GM13977 (cell line): ENCODE measurements at regions not wholly inside any gene's neighbourhood (a gene's known extent, or its start where the extent isn't known, plus 50 kb on each side); places are given as distances from the start of the nearest gene placed in this dataset.

Experiments
- DNase-seq: peaks from one replicate; pipeline ENCODE4 v3.0.0; 2012; ENCODE audit warnings: low spot score
- CTCF ChIP-seq: IDR thresholded peaks from 2 replicates; pipeline ENCODE4 v1.5.1; 2012; ENCODE audit warnings: mild to moderate bottlenecking, control low read depth; ENCODE audit not compliant: insufficient read depth; ENCODE audit errors: extremely low read depth, missing control alignments
- in situ Hi-C: fragments of 300-500 bp; cut with MboI; formaldehyde crosslinking; loops from one replicate; pipeline ENCODE4 v1.12.0; 2022; ENCODE audit warnings: low sequenced_read_pairs, low pct_unique_long_range_greater_than_20kb, mixed read lengths, inconsistent platforms; ENCODE audit not compliant: unreplicated experiment

DNA sequence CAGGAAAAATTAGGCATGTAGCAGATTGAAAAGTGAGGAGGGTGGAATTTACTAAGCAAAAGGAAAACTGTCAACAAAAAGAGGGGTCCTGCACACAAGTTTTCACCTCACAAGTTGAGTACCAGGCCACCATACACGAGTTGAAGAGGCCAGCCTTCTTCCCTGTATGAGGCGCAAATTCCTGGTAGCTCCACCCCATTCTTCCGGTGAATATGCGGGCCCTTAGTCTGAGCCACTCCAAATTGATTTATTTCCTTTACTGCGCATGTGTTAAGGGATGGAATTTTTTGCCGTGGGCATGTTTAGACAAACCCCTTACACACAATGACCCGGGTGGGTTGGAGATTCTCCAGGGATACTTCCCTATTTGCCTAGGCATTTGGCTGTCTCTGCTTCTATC lies 942.1 kb upstream of the GRIA3 start:
- no peak for DNase-seq
- no peak for TF ChIP-seq CTCF
- in situ Hi-C loops: no loop called here

GRCh38 chrX:122244080-122244479 lies 940.0 kb upstream of the GRIA3 start:
- in situ Hi-C loops: no loop called here
- no peak for DNase-seq
- no peak for TF ChIP-seq CTCF

GRCh38 chrX:122245175-122245574 lies 938.9 kb upstream of the GRIA3 start:
- DNase-seq: no peak
- no peak for TF ChIP-seq CTCF
- in situ Hi-C loops: no loop called here

DNA sequence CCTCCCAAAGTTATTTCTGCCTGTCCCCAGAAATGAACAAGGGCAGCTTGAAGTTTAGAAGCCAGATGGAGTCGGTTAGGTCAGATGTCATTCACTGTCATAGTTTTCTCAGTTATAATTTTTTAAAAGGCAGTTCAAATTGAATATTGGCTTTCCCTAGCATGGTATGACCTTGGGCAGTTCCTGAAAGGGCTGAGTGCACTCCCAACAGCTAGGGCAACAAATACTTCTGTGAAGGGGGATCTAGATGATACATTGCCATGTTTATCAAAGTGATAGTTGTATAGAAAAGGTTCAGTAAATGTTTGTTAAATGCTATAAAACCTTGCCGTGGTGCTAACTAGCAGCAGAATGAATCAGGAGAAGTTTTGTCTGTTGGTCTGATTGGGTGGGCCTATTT lies 938.1 kb upstream of the GRIA3 start:
- in situ Hi-C loops: no loop called here
- no peak for DNase-seq

GRCh38 chrX:122246937-122247336 lies 937.1 kb upstream of the GRIA3 start:
- no peak for TF ChIP-seq CTCF
- in situ Hi-C loops: no loop called here
- no peak for DNase-seq

More for the DNA sequence above, 938.1 kb upstream of the GRIA3 start:
- no peak for TF ChIP-seq CTCF

DNA sequence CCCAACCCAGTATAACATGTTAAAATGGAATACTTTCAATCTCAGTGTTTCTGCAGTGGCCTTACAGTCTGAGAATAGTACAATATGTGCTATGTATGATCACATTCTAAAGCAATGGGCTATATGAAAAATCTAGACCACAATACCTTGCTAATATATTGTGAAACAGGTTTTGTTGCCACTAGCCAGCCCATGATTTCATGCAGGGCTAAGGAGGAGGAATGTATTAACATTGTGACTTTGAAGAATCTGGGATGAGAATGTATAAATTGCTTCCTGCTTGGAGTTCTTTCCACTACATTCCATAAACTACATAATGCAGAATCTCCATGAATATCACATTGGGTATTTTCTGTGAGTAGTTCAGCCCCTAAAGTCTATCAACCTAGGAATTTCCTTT lies 935.4 kb upstream of the GRIA3 start:
- DNase-seq: no peak
- in situ Hi-C loops: no loop called here
- no peak for TF ChIP-seq CTCF

DNA sequence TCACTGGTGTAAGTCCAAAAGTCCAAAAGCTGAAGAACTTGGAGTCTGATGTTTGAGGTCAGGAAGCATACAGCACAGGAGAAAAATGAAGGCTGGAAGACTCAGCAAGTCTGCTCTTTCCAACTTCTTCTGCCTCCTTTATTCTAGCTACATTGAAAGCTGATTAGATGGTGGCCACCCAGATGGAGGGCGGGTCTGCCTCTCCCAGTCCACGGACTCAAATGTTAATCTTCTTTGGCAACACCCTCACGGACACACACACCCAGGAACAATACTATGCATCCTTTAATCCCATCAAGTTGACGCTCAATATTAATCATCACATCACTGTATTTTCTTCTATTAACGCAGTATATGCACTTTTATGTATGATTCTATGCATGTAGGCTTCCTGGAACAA lies 931.6 kb upstream of the GRIA3 start:
- no peak for DNase-seq
- in situ Hi-C loops: no loop called here
- TF ChIP-seq CTCF: no peak
